PC-3 (cell line): ENCODE measurements at regions not wholly inside any gene's neighbourhood (a gene's known extent, or its start where the extent isn't known, plus 50 kb on each side); places are given as distances from the start of the nearest gene placed in this dataset.

Experiments
- ATAC-seq: fragments of 200-7000 bp; cut with Tn5 transposase; 2 replicates; pipeline ENCODE4 v1.9.1; 2020; ENCODE audit warnings: mild to moderate bottlenecking, moderate library complexity
- BruUV-seq: library from RNA; stranded (reverse); fragments of 400-500 nt; replicated peaks from 2 replicates; lab custom pipeline; 2021; lab: Mats Ljungman, UMichigan
- CTCF ChIA-PET: fragments of 300-600 bp; sonication (Branson Sonifier 250); formaldehyde crosslinking; loops from one replicate; lab custom pipeline; 2022; ENCODE audit warnings: antibody characterized with exemption; lab: Charles Lee
- POLR2A ChIA-PET: fragments of 300-600 bp; sonication (Branson Sonifier 250); formaldehyde crosslinking; loops from one replicate; lab custom pipeline; 2022; ENCODE audit warnings: antibody characterized with exemption; ENCODE audit not compliant: unreplicated experiment; lab: Charles Lee
- DNase-seq: peaks from one replicate; pipeline ENCODE4 v3.0.0-alpha.2; 2015
- H2AFZ ChIP-seq: fragments of 300-600 bp; sonication (generic); 2 replicates; pipeline ENCODE4 v1.6.0; 2016; ENCODE audit warnings: antibody characterized with exemption, low read length
- H3F3A ChIP-seq: fragments of 300-600 bp; sonication (generic); one replicate; pipeline ENCODE4 v1.6.0; 2017; ENCODE audit warnings: antibody characterized with exemption, low read length, control low read depth, mild to moderate bottlenecking; ENCODE audit not compliant: unreplicated experiment
- H3K27ac ChIP-seq: fragments of 300-600 bp; sonication (generic); 2 replicates; pipeline ENCODE4 v1.5.1; 2016; ENCODE audit warnings: mild to moderate bottlenecking, low read length
- H3K27me3 ChIP-seq: fragments of 300-600 bp; sonication (generic); 2 replicates; pipeline ENCODE4 v1.6.1; 2016; ENCODE audit warnings: low read length, mixed read lengths
- H3K36me3 ChIP-seq: fragments of 300-600 bp; sonication (generic); 2 replicates; pipeline ENCODE4 v1.6.1; 2016; ENCODE audit warnings: low read depth, mixed run types, low read length, mixed read lengths
- H3K4me1 ChIP-seq: fragments of 300-600 bp; sonication (generic); 2 replicates; pipeline ENCODE4 v1.5.1; 2016; ENCODE audit warnings: low read length; ENCODE audit not compliant: insufficient read depth
- H3K4me2 ChIP-seq: fragments of 300-600 bp; sonication (generic); 2 replicates; pipeline ENCODE4 v1.6.0; 2016; ENCODE audit warnings: low read length
- H3K4me3 ChIP-seq: fragments of 300-600 bp; sonication (generic); 2 replicates; pipeline ENCODE4 v1.5.1; 2016; ENCODE audit warnings: mild to moderate bottlenecking, low read length, mixed read lengths
- H3K79me2 ChIP-seq: fragments of 300-600 bp; sonication (generic); 2 replicates; pipeline ENCODE4 v1.6.1; 2017; ENCODE audit warnings: low read length, mixed read lengths
- H3K9ac ChIP-seq: fragments of 300-600 bp; sonication (generic); 2 replicates; pipeline ENCODE4 v1.6.0; 2016; ENCODE audit warnings: mild to moderate bottlenecking, low read length
- H3K9me2 ChIP-seq: fragments of 300-600 bp; sonication (generic); replicated peaks from 2 replicates; pipeline ENCODE4 v1.6.1; 2016; ENCODE audit warnings: mixed run types, low read length, mixed read lengths
- H3K9me3 ChIP-seq: fragments of 300-600 bp; sonication (generic); 2 replicates; pipeline ENCODE4 v1.6.1; 2016; ENCODE audit warnings: low read length, mixed read lengths
- H4K20me1 ChIP-seq: fragments of 300-600 bp; sonication (generic); 2 replicates; pipeline ENCODE4 v1.6.1; 2016; ENCODE audit warnings: low read length, mixed read lengths
- EZH2 ChIP-seq: fragments of 300-600 bp; sonication (generic); IDR thresholded peaks from one replicate; pipeline ENCODE4 v1.6.1; 2017; ENCODE audit warnings: antibody characterized with exemption, mild to moderate bottlenecking, low read length; ENCODE audit not compliant: unreplicated experiment
- EZH2phosphoT487 ChIP-seq: fragments of 300-600 bp; sonication (generic); IDR thresholded peaks from 2 replicates; pipeline ENCODE4 v1.6.1; 2018; ENCODE audit warnings: mild to moderate bottlenecking, antibody characterized with exemption, low read length, borderline replicate concordance
- intact Hi-C: fragments of 100-400 bp; cut with micrococcal nuclease; formaldehyde crosslinking; loops from 2 replicates; pipeline ENCODE4 v1.9.0; 2023
- TF ChIP-seq, protein P1 (sequence below): fragments of 300-600 bp; sonication (generic); conservative IDR thresholded peaks from 2 replicates; pipeline ENCODE4 v1.5.1; 2017; ENCODE audit warnings: antibody characterized with exemption, low read depth, mild to moderate bottlenecking, low read length

DNA sequence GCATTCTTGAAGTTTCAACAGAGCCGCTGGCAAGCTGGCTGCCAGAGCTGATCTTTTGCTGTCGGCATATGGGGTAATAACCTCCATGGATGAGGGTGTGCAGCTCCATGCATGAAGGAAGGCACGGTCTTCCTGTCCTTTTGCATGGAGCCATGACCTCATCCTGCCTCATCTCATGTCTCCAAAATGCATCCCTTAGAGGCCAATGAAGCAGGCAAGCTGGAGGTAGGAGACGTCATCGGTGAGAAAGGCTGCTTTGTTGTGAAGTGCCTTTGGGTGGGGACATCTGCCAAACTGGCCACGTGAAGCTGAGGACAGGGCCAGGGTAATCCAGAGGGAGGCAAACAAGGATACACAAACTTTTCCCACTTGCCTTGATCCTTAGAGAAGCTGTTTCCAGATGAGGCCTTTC is 161.5 kb upstream of the TBX20 start:
- TF ChIP-seq EZH2, result no peak
- TF ChIP-seq EZH2phosphoT487, result no peak
- TF ChIP-seq, protein P1, sequence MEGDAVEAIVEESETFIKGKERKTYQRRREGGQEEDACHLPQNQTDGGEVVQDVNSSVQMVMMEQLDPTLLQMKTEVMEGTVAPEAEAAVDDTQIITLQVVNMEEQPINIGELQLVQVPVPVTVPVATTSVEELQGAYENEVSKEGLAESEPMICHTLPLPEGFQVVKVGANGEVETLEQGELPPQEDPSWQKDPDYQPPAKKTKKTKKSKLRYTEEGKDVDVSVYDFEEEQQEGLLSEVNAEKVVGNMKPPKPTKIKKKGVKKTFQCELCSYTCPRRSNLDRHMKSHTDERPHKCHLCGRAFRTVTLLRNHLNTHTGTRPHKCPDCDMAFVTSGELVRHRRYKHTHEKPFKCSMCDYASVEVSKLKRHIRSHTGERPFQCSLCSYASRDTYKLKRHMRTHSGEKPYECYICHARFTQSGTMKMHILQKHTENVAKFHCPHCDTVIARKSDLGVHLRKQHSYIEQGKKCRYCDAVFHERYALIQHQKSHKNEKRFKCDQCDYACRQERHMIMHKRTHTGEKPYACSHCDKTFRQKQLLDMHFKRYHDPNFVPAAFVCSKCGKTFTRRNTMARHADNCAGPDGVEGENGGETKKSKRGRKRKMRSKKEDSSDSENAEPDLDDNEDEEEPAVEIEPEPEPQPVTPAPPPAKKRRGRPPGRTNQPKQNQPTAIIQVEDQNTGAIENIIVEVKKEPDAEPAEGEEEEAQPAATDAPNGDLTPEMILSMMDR, result no peak
- Histone ChIP-seq H2AFZ (no peak overlapping the region), H3K9me3 (no peaks in the 10 kb centered on the region), H3K9ac (no peak overlapping the region), H3K4me1 (no peaks in the 10 kb centered on the region), H3K4me2 (no peak overlapping the region), H3K27me3 (peaks cover 27% of the 10 kb centered on the region; the same call in 1 of the 2 replicates), H3F3A (no peaks in the 10 kb centered on the region), H3K27ac (no peak overlapping the region), H3K79me2 (no peaks in the 10 kb centered on the region), H3K9me2 (no peaks in the 10 kb centered on the region), H3K4me3 (no peak overlapping the region), H3K36me3 (no peaks in the 10 kb centered on the region), H4K20me1 (no peaks in the 10 kb centered on the region)
- BruUV-seq, result no TSS peak
- intact Hi-C loops, result no loop called here
- ChIA-PET POLR2A (no interaction called here), CTCF (no interaction called here)
- no peak for DNase-seq
- no peak for ATAC-seq

DNA sequence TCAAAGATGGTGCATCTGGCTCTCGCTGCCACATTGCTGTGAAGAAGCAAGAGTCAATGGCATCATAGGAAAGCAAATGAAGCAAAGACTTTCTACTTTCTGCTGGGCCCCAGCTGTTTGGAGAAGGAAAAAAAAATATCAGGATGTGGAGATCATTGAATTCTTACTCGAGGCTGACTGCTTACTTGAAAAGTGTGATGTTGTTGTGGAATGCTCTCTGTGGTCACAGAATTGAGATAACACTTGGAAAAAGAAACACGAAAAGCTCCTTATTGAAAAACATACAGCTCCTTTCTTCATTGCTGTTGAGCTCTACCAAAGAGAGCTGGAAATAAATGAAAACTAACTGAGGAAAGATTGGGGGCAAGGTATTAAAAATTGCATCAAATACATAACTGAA is 157.4 kb upstream of the TBX20 start:
- BruUV-seq, result no TSS peak
- no peak overlapping the region for H2AFZ ChIP-seq
- H3K9me3 ChIP-seq, result no peaks in the 10 kb centered on the region
- H3K9me2 ChIP-seq, result no peaks in the 10 kb centered on the region
- H3F3A ChIP-seq, result no peaks in the 10 kb centered on the region
- no peaks in the 10 kb centered on the region for H3K79me2 ChIP-seq
- H3K4me1 ChIP-seq, result no peaks in the 10 kb centered on the region
- H4K20me1 ChIP-seq, result no peaks in the 10 kb centered on the region
- ChIA-PET CTCF (no interaction called here), POLR2A (no interaction called here)
- peaks cover 13% of the 10 kb centered on the region; the same call in 1 of the 2 replicates for H3K27me3 ChIP-seq
- DNase-seq (no peak), ATAC-seq (no peak)
- H3K4me3 ChIP-seq, result no peak overlapping the region
- TF ChIP-seq EZH2 (no peak), EZH2phosphoT487 (no peak)
- TF ChIP-seq, protein P1, result no peak
- intact Hi-C loops, result no loop called here
- no peak overlapping the region for H3K9ac ChIP-seq
- H3K36me3 ChIP-seq, result no peaks in the 10 kb centered on the region
- no peak overlapping the region for H3K27ac ChIP-seq
- H3K4me2 ChIP-seq, result no peak overlapping the region

DNA sequence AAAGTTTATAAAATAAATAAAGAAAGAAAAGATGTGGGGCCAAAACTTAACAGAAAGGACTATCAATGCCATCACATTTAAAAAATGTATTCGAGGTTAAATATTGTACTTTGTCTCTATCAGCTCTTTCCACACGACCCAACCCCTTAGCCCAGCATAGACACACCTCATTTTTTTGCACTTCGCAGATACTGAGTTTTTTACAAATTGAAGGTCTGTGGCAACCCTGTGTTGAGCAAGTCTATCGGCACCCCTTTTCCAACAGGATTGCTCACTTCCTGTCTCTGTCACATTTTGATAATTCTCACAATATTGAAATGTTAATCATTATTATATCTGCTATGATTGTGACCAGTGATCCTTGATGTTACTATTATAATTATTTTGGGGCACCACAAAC is 151.6 kb upstream of the TBX20 start:
- no peaks in the 10 kb centered on the region for H3K36me3 ChIP-seq
- H3K79me2 ChIP-seq, result no peaks in the 10 kb centered on the region
- H3K4me1 ChIP-seq, result no peaks in the 10 kb centered on the region
- H2AFZ ChIP-seq, result no peak overlapping the region
- ATAC-seq (no peak), DNase-seq (no peak)
- ChIA-PET POLR2A (no interaction called here), CTCF (no interaction called here)
- no peak overlapping the region for H3K4me3 ChIP-seq
- no peak overlapping the region for H3K9ac ChIP-seq
- H3K4me2 ChIP-seq, result no peak overlapping the region
- intact Hi-C loops, result no loop called here
- TF ChIP-seq, protein P1, result no peak
- TF ChIP-seq EZH2phosphoT487, result no peak
- peaks cover 9% of the 10 kb centered on the region; the same call in 1 of the 2 replicates for H3K27me3 ChIP-seq
- H3K9me2 ChIP-seq, result no peaks in the 10 kb centered on the region
- BruUV-seq, result no TSS peak
- no peaks in the 10 kb centered on the region for H3F3A ChIP-seq
- H4K20me1 ChIP-seq, result no peaks in the 10 kb centered on the region
- H3K27ac ChIP-seq, result no peak overlapping the region
- no peaks in the 10 kb centered on the region for H3K9me3 ChIP-seq
